SK-N-MC (cell line): ENCODE measurements at regions not wholly inside any gene's neighbourhood (a gene's known extent, or its start where the extent isn't known, plus 50 kb on each side); places are given as distances from the start of the nearest gene placed in this dataset.

Source experiments
- EZH2 ChIP-seq: fragments of 200-600 bp; sonication (generic); IDR thresholded peaks from one replicate; pipeline ENCODE4 v1.6.1; 2017; ENCODE audit warnings: antibody characterized with exemption
- POLR2AphosphoS5 ChIP-seq: IDR thresholded peaks from 2 replicates; pipeline ENCODE4 v1.6.1; 2012; ENCODE audit warnings: mild to moderate bottlenecking, low read depth, low read length, borderline replicate concordance

GRCh38 chr15:61657461-61657860, 402.8 kb downstream of the VPS13C start:
- TF ChIP-seq EZH2 (no peak), POLR2AphosphoS5 (no peak)
